ENCODE measurements at regions not wholly inside any gene's neighbourhood (a gene's known extent, or its start where the extent isn't known, plus 50 kb on each side); places are given as distances from the start of the nearest gene placed in this dataset.
A peak's percentile ranks its signal among the peaks of the same experiment; 100 is the strongest.

DNA sequence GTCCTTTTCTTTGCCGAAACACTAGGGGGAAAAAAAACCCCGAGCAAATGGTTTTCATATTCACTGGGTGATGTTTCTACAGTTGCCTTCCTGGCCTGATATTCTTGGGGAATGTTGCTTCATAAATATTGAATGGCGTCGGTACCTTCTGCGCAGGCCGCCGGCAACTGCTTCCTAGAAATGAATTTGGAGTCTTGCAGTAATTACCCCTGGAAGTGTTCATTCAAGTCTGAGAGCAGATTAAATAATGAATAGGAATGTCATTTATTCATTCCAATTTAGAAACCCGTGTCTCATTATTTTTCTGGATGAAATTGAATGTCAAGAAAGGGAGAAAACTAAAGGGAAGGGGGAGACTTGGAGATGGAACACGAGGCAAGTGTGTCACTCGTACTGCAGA, 179.4 kb upstream of the KCNG1 start:
- no peaks in the 10 kb centered on the region for H3K27me3 ChIP-seq (ENCODE audit: control insufficient read depth, insufficient read depth, low read length)
- no peaks in the 10 kb centered on the region for H3K36me3 ChIP-seq (ENCODE audit: control insufficient read depth, insufficient read depth, low read length)
- no peak overlapping the region for H3K27ac Mint-ChIP-seq
- H3K4me1 Mint-ChIP-seq: no peaks in the 10 kb centered on the region
- ATAC-seq (ENCODE audit: low read depth in 2 of 2) (no peak), DNase-seq (no peak)
- peaks cover 0 to 1% (median 0%) of the 10 kb centered on the region in 7 donors for H3K9me3 Mint-ChIP-seq
- no peaks in the 10 kb centered on the region for H3K9me3 ChIP-seq (ENCODE audit: control insufficient read depth in 2 of 2, low read length in 2 of 2)
- H3K27me3 Mint-ChIP-seq: peaks cover 17% of the 10 kb centered on the region
- no peak overlapping the region for H3K4me3 Mint-ChIP-seq
- no peaks in the 10 kb centered on the region for H3K4me1 ChIP-seq (ENCODE audit: control insufficient read depth, insufficient read depth, low read length, poor library complexity, severe bottlenecking)
- H3K4me3 ChIP-seq (ENCODE audit: low read depth, low read length): no peak overlapping the region
- H3K36me3 Mint-ChIP-seq: no peaks in the 10 kb centered on the region
- H3K27ac ChIP-seq (ENCODE audit: insufficient read depth, low read length, poor library complexity, severe bottlenecking): no peak overlapping the region

DNA sequence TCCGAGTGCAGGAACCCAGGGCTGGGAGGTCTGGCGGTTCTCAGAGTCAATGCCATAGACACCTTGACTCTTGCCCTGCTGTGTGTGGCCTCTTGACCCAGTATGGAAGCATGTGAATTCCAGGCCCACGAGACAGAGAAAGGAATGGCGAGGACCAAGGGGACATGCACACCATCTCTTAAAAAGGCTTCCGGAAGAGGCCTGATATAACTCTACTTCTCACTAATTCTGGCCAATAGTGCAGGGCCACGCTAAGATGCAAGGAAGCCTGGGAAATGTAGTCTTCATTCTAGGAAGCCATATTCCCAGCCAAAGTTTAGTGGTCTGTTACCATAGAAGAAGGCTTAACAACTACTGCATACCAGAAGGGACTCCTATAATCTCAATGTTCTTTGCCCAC, 177.0 kb upstream of the KCNG1 start:
- no peak overlapping the region for H3K27ac Mint-ChIP-seq
- no peak overlapping the region for H3K27ac ChIP-seq (ENCODE audit: insufficient read depth, low read length, poor library complexity, severe bottlenecking)
- H3K27me3 ChIP-seq (ENCODE audit: control insufficient read depth, insufficient read depth, low read length): peaks cover 2% of the 10 kb centered on the region
- no peak overlapping the region for H3K4me3 Mint-ChIP-seq
- no peak overlapping the region for H3K4me3 ChIP-seq (ENCODE audit: low read depth, low read length)
- H3K9me3 Mint-ChIP-seq: peaks cover 0 to 1% (median 0%) of the 10 kb centered on the region in 7 donors
- no peaks in the 10 kb centered on the region for H3K9me3 ChIP-seq (ENCODE audit: control insufficient read depth in 2 of 2, low read length in 2 of 2)
- H3K4me1 Mint-ChIP-seq: no peaks in the 10 kb centered on the region
- H3K27me3 Mint-ChIP-seq: peaks cover 6% of the 10 kb centered on the region
- ATAC-seq (ENCODE audit: low read depth in 2 of 2): no peak
- no peaks in the 10 kb centered on the region for H3K4me1 ChIP-seq (ENCODE audit: control insufficient read depth, insufficient read depth, low read length, poor library complexity, severe bottlenecking)
- H3K36me3 ChIP-seq (ENCODE audit: control insufficient read depth, insufficient read depth, low read length): no peaks in the 10 kb centered on the region
- no peaks in the 10 kb centered on the region for H3K36me3 Mint-ChIP-seq
- DNase-seq: no peak

DNA sequence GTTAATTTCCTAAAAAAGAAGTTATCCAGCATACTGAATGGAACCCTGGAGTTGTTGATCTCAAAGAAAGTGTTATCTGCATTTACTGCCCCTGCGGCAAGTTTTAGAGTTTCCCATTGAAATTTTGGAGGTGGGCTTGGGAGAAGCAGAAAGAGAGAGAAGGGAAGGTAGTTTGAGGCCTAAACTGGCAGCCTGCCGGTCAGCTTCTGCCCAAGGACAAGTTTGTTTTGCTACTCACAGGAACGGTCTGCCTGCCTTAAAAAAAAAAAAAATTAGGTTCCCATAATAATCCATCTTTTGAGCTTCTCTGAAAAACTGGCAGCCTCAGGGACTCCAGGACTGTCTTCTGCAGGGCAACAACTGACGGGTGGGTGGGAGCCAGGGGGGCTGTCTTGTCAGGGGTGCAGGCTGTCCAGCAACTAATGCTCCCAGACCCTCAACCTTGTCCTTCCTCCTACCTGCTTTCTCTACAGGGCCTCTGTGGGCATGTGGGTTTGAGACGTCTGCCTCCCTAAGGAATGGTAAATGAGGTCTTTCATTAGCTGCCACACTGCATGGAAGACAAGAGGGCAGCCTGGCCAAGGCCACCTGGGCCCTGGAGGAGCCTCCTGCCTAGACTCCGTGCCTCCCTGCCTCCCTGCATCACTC, 176.1 kb upstream of the KCNG1 start:
- Mint-ChIP-seq H3K4me3 (no peak overlapping the region), H3K27me3 (peaks cover 6% of the 10 kb centered on the region)

DNA sequence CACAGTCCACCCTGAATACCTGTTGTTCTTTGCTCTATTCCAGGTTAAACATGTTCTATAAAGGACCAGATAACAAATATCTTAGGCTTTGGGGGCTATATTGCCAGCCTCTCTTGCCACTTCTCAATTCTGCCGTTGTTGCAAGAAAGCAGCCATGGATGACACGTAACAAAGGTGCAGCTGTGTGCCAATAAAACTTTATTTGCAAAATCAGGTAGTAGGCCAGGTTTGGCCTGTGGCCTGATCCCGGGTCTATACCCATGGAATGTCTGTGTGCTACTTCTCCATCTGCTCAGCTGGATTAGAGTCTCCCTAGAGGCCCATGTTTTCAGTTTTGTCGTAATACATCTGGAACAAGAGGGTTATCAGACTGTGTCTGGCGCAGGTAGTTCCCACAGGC, 175.3 kb upstream of the KCNG1 start:
- Mint-ChIP-seq H3K27ac (no peak overlapping the region), H3K9me3 (peaks cover 0 to 1% (median 0%) of the 10 kb centered on the region in 7 donors), H3K27me3 (peaks cover 6% of the 10 kb centered on the region), H3K4me3 (no peak overlapping the region), H3K4me1 (no peaks in the 10 kb centered on the region), H3K36me3 (no peaks in the 10 kb centered on the region)
- peaks cover 2% of the 10 kb centered on the region for H3K27me3 ChIP-seq (ENCODE audit: control insufficient read depth, insufficient read depth, low read length)
- no peaks in the 10 kb centered on the region for H3K9me3 ChIP-seq (ENCODE audit: control insufficient read depth in 2 of 2, low read length in 2 of 2)
- ATAC-seq (ENCODE audit: low read depth in 2 of 2): no peak
- H3K4me3 ChIP-seq (ENCODE audit: low read depth, low read length): no peak overlapping the region
- no peaks in the 10 kb centered on the region for H3K36me3 ChIP-seq (ENCODE audit: control insufficient read depth, insufficient read depth, low read length)
- H3K4me1 ChIP-seq (ENCODE audit: control insufficient read depth, insufficient read depth, low read length, poor library complexity, severe bottlenecking): no peaks in the 10 kb centered on the region
- no peak for DNase-seq
- no peak overlapping the region for H3K27ac ChIP-seq (ENCODE audit: insufficient read depth, low read length, poor library complexity, severe bottlenecking)

More for the DNA sequence above, 176.1 kb upstream of the KCNG1 start:
- Histone ChIP-seq H3K4me3 (ENCODE audit: low read depth, low read length) (no peak overlapping the region), H3K27me3 (ENCODE audit: control insufficient read depth, insufficient read depth, low read length) (peaks cover 2% of the 10 kb centered on the region), H3K27ac (ENCODE audit: insufficient read depth, low read length, poor library complexity, severe bottlenecking) (no peak overlapping the region), H3K36me3 (ENCODE audit: control insufficient read depth, insufficient read depth, low read length) (no peaks in the 10 kb centered on the region), H3K4me1 (ENCODE audit: control insufficient read depth, insufficient read depth, low read length, poor library complexity, severe bottlenecking) (no peaks in the 10 kb centered on the region), H3K9me3 (ENCODE audit: control insufficient read depth in 2 of 2, low read length in 2 of 2) (no peaks in the 10 kb centered on the region)
- Mint-ChIP-seq H3K9me3 (peaks cover 0 to 1% (median 0%) of the 10 kb centered on the region in 7 donors), H3K4me1 (no peaks in the 10 kb centered on the region), H3K27ac (no peak overlapping the region), H3K36me3 (no peaks in the 10 kb centered on the region)
- ATAC-seq (ENCODE audit: low read depth in 2 of 2) (no peak), DNase-seq (no peak)

DNA sequence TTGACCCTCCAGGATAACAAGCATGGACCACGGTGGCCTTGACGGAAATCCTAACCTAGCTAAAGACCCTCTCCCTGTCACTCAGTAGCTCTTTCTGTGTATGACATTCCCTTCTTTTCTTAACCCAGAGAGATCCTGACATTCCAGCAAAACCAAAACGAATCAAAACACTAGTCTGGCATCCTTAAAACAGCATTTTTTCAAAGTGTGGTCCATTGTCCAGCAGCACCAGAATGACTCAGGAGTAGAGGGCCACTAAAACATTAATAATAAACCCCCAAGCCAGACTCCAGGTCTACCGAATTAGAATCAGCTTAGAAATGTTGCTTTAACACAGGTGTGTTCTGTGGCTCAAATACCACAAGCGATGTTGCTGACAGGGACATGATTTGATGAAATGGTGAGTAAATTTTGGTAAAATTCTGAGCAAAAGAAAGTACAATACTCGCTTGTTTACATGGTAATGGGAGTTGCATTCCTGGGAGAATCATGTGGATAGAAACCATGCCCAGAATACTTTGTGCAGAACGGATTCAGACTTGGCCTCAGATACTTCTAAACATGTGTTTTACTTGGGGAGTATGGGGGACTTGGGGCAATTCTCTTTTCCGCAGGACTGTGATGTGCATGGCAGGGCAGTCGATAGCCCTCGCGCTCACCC, 174.2 kb upstream of the KCNG1 start:
- H3K9me3 ChIP-seq (ENCODE audit: control insufficient read depth in 2 of 2, low read length in 2 of 2): no peaks in the 10 kb centered on the region
- no peaks in the 10 kb centered on the region for H3K4me1 ChIP-seq (ENCODE audit: control insufficient read depth, insufficient read depth, low read length, poor library complexity, severe bottlenecking)

DNA sequence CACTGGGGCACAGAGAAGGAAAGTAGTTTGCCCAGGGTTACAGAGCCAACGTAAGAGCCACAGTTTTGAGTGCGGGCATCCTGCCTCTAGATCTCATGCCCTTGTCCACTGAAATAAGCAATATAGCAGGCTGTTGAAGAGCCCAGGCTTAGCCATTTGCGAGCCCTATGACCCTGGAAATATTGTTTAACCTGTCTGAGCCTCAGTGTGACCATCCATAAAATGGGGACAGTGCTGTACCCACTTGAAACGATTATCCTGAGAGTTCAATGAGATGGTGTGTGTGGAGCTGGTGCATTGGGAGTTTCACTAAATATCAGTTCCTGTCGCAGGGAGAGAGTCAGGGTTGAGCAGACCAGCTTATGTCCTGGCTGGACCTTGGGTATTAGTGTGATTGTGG, 173.1 kb upstream of the KCNG1 start:
- no peak overlapping the region for H3K27ac Mint-ChIP-seq
- no peak overlapping the region for H3K4me3 ChIP-seq (ENCODE audit: low read depth, low read length)

More for the DNA sequence above, 174.2 kb upstream of the KCNG1 start:
- Mint-ChIP-seq H3K27me3 (no peaks in the 10 kb centered on the region), H3K27ac (no peak overlapping the region), H3K4me3 (peak overlapping the region in 1 of 4 donors; percentile 33), H3K9me3 (peaks cover 0 to 1% (median 0%) of the 10 kb centered on the region in 7 donors), H3K4me1 (no peaks in the 10 kb centered on the region), H3K36me3 (no peaks in the 10 kb centered on the region)
- no peak for DNase-seq
- H3K36me3 ChIP-seq (ENCODE audit: control insufficient read depth, insufficient read depth, low read length): no peaks in the 10 kb centered on the region
- ATAC-seq (ENCODE audit: low read depth in 2 of 2): no peak
- H3K4me3 ChIP-seq (ENCODE audit: low read depth, low read length): no peak overlapping the region
- H3K27me3 ChIP-seq (ENCODE audit: control insufficient read depth, insufficient read depth, low read length): peaks cover 2% of the 10 kb centered on the region
- H3K27ac ChIP-seq (ENCODE audit: insufficient read depth, low read length, poor library complexity, severe bottlenecking): no peak overlapping the region

DNA sequence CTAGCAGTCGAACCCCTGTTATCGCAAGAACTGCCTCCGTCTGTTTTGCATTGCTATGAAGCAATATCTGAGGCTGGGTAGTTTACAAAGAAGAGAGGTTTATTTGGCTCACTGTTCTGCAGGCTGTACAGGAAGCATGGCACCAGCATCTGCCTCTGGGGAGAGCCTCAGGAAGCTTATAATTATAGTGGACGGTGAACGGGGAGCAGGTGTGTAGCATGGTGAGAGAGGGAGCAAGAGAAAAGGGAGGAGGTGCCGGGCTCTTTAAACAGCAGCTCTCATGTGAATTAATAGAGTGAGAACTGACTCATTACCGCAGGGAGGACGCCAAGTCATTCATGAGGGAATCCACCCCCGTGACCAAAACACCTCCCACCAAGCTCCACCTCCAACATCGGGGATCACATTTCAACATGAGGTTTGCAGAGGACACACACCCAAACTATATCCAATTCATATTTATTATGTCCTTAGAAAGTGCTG, 172.6 kb upstream of the KCNG1 start:
- no peaks in the 10 kb centered on the region for H3K36me3 Mint-ChIP-seq
- peaks cover 0 to 1% (median 0%) of the 10 kb centered on the region in 7 donors for H3K9me3 Mint-ChIP-seq
- H3K4me1 Mint-ChIP-seq: no peaks in the 10 kb centered on the region
- Histone ChIP-seq H3K27ac (ENCODE audit: insufficient read depth, low read length, poor library complexity, severe bottlenecking) (no peak overlapping the region), H3K4me3 (ENCODE audit: low read depth, low read length) (no peak overlapping the region), H3K9me3 (ENCODE audit: control insufficient read depth in 2 of 2, low read length in 2 of 2) (no peaks in the 10 kb centered on the region), H3K27me3 (ENCODE audit: control insufficient read depth, insufficient read depth, low read length) (peaks cover 2% of the 10 kb centered on the region), H3K4me1 (ENCODE audit: control insufficient read depth, insufficient read depth, low read length, poor library complexity, severe bottlenecking) (no peaks in the 10 kb centered on the region), H3K36me3 (ENCODE audit: control insufficient read depth, insufficient read depth, low read length) (no peaks in the 10 kb centered on the region)
- H3K4me3 Mint-ChIP-seq: no peak overlapping the region
- H3K27me3 Mint-ChIP-seq: no peaks in the 10 kb centered on the region
- no peak overlapping the region for H3K27ac Mint-ChIP-seq
- ATAC-seq (ENCODE audit: low read depth in 2 of 2) (no peak), DNase-seq (no peak)

More for the DNA sequence above, 173.1 kb upstream of the KCNG1 start:
- Mint-ChIP-seq H3K4me1 (no peaks in the 10 kb centered on the region), H3K9me3 (peaks cover 0 to 1% (median 0%) of the 10 kb centered on the region in 7 donors), H3K27me3 (no peaks in the 10 kb centered on the region), H3K4me3 (no peak overlapping the region), H3K36me3 (no peaks in the 10 kb centered on the region)
- Histone ChIP-seq H3K27me3 (ENCODE audit: control insufficient read depth, insufficient read depth, low read length) (peaks cover 2% of the 10 kb centered on the region), H3K4me1 (ENCODE audit: control insufficient read depth, insufficient read depth, low read length, poor library complexity, severe bottlenecking) (no peaks in the 10 kb centered on the region), H3K27ac (ENCODE audit: insufficient read depth, low read length, poor library complexity, severe bottlenecking) (no peak overlapping the region), H3K9me3 (ENCODE audit: control insufficient read depth in 2 of 2, low read length in 2 of 2) (no peaks in the 10 kb centered on the region), H3K36me3 (ENCODE audit: control insufficient read depth, insufficient read depth, low read length) (no peaks in the 10 kb centered on the region)
- ATAC-seq (ENCODE audit: low read depth in 2 of 2) (no peak), DNase-seq (no peak)

All from CD4-positive, CD25-positive, alpha-beta regulatory T cell (primary cell).